GM04503 (cell line): ENCODE measurements at regions not wholly inside any gene's neighbourhood (a gene's known extent, or its start where the extent isn't known, plus 50 kb on each side); places are given as distances from the start of the nearest gene placed in this dataset.
A peak's percentile ranks its signal among the peaks of the same experiment; 100 is the strongest.

Experiments
- DNase-seq: peaks from one replicate; pipeline ENCODE4 v3.0.0-alpha.2; 2012; ENCODE audit warnings: low read depth

DNA sequence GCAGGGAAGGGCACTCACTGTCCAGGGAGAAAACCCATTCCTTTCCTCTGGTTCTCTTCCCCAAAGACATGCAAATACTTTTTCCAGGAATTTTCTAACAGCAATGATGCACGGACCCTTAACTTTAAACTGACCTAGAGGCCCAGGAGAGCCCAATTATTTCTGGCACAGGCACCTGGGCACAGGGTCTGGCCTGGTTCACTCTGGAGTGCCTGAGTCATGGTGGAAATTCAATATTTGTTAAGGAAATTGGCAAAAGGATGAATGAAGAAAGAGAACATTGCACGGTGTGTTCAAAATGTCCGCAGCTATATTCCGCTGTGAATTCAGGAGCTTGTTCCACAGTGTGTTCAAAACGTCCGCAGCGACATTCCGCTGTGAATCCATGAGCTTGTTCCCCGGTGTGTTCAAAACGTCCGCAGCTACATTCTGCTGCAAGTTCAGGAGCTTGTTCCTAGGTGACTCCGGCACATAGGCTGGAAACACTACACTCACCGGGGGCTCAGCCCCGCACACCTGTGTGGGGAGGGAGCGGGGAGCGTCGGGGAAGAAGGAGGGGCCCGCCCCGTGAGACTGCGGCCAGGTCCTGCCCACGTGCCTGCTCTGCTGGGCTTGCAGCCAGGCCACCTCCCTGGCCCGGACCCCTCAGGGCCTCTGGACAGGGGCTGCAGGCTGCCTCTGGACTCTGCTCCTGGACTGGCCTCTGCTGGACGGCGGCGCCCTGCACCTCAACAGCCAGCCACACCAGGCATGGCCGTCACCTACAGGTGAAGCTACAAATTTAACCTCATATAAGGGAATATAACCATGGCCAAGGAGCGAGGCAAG, 72.0 kb upstream of the FAM20C start:
- no peak for DNase-seq

DNA sequence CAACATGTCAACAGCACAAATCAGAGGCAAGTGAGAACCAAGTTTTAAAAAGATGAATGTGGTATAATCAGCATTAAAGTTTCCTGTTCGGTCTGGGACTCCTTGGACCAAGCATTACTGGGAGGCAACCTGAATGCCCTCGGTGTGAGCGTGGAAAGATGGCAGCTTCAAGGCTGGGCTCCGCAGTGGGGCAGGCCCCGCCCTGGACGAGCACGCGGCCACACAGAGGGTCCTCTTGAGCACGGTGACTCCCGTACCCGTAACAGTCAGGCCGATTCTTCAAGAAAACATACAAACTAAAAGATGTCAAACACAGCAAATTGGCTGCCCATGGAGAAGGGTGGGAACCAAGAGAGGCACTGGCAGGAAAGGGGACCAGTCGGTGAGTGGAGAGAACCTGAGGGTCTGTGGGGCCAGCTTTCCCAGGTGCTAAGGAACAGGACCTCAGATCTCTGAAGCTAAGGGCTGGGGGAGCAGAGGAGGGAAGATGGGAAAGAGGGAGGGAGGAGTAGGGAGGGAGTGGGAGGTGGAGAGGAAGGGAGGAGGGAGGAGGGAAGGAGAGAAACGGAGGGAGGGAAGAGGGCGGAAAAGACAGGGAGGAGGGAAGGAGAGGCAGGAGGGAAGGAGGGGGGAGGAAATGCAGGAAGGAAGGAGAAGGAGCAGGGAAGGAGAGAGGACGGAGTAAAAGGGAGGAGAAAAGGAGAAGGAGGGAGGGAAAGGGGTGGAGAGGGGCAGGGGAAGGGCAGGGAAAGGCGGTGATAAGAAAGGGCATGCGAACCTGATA, 71.2 kb upstream of the FAM20C start:
- DNase-seq = no peak

DNA sequence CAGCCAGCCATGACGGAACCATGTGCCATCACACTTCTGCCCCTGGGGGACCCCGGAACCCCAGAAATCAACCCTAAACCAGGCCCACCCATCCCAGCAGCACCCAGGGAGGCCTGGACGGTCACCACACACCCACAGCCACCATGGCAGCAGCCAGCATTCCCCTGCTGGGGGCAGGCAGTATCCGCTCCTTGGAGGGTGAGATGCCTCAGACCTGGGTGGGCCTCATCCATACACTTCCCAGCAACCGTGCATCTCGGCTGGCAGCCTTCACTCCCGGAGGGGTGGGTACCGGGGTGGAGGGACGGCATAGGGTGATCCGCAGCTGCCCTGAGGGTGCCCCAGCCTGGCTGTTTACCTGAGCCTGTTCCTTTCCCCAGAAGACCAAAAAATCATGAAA, 69.1 kb upstream of the FAM20C start:
- no peak for DNase-seq

DNA sequence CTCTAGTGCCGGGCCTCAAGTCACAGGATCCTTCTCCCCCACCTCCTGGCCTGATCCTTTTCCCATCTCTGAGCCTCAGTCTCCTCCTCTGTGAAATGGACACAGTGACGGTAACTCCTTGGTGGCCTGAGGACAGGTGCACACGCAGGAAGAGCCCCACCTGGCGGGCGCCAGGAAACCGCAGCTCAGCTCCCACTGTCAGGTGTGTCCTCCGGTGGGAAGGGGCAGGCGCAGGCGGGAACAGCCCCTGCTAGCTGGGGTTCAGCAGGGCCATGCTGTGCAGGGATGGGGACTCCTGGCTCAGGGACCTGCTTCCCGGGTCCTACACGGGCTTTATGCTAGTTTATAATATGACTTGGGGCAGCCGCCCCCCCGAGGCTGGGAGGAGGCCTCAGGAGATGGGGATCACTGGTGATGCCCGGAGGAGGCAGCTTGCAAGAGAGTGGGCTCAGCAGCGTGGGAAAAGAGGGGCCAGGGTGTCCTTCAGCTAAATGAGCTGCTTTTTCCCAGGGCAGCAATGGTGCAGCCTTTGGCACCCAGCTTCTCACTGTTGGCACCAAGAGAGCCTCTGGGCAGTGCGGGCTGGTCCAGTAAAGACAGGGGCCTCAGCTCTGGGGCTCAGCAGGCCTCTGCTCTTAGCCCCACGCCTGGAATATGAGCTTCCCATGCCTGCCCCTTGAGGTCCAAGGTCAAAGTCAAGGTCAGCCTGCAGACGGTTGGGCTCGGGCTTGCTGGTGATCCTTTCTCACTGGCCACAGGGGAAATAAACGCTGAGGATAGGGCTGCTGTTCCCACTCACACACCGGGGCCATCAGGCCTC, 68.0 kb upstream of the FAM20C start:
- no peak for DNase-seq

DNA sequence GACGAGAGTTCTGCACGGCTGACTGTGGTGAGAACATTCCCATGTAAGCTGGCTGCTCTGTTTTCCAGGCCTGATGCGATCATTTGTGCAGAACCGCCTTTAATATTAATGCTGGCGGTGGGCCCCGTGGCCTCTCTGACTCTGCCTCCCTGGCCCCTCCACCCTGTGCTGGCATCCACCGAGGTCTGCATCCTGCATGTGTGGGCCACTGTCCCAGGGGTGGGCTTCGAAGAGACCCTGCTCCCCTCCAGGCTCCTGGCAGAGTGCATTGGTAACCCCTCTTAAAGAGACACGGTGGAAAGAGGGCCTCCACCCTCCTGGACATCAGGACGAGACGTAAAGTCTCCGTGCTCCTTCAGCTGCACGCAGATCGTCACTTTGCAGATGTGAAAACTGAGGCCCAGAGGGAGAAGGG, 67.3 kb upstream of the FAM20C start:
- no peak for DNase-seq

DNA sequence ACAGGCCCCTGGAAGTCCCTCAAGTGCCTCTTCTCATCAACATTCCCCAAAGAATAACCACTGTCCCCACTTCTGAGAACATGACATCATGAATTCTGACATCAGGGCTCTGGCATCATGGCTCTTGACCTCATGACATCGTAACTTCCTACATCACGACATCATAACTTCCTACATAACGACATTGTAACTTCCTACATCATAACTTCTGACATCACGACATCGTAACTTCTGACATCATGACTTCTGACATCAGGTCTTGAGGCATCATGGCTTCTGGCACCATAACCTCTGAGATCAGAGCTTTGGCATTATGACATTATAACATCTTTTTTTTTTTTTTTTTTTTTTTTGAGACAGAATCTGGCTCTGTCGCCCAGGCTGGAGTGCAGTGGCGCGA, 66.7 kb upstream of the FAM20C start:
- no peak for DNase-seq

DNA sequence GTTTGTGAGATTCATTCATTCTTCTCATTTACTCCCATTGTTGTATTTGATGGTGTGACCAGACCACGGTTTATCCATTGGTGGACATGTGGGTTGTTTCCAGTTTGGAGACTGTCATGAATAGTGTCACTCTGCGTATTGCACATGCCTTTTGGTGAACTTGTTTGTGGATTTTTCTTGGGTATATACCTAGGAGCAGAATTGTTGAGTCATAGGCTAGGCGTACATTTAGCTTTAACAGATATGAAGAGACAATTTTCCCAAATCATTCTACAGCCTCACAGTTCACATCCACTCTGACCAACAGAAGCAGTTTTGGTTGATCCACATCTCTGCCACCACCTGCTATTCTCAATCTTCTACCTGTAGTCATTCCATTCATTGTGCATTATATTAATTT, 66.0 kb upstream of the FAM20C start:
- DNase-seq = no peak

DNA sequence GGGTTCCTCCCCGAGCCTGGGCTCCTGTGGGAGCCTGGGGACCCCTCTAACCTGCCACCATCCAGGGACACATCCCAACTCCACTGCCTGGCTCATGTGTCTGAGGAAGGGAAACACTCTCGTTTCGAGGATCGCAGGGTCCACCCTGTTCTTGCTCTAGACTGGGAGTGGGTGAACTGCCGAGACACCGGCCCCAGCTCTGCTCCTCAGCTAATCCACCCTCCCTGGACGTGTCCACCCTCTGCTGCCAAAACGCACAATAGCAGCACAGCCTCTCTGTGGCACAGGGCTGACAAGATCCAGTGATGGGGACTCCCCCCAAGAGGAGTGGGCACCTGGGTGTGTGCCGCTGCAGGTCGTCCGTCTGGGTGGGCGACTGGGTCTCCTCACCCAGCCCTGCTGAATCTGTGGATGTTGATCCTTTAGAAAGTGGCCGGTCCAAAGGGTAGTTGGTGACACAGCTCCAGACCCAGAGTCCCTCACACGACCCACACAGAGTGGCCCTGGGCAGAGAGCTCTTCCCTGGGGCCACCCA, 65.2 kb upstream of the FAM20C start:
- DNase-seq = no peak

DNA sequence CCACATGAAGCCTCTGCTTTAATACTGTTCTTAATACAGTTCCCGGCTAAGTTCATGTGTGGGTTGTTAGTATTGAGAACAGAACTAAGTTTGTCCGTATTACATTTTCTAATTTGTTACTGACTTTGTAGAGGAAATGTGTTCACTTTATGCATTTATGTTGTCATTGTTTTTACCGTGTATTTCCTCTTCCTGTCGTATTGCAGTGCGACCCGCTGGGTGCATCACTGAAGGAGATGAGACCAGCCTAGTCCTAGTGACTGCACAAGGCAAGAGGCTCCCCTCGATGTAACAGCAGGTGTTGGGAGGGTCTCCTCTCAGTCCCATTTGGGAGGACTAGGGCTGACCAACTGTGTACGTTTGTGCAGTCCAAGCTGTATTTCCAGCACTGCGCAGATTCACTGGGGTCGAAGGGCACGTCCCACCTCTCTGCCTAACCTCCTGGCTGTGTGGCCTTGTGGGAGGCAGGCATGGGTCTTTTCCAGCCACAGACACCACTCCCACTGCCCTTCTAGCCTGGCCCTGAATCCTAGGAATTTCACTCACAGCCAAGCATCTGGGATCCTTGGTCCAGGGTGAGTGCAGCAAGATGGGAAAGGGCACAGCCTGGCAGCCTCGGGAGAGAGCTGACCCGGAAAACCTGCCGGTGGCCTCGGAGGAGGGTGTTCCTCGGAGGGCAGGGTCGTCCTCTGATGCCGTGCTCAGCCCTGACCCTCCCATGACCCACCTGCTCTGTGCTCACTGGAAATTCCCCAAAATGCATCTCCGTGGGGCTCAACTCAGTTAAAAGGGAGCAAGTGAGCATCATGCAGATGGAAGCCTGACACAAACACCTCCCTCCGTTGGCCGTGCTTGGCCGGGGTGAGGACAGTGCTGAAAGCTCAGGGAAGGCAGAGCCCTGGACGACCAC, 63.9 kb upstream of the FAM20C start:
- DNase-seq = no peak

DNA sequence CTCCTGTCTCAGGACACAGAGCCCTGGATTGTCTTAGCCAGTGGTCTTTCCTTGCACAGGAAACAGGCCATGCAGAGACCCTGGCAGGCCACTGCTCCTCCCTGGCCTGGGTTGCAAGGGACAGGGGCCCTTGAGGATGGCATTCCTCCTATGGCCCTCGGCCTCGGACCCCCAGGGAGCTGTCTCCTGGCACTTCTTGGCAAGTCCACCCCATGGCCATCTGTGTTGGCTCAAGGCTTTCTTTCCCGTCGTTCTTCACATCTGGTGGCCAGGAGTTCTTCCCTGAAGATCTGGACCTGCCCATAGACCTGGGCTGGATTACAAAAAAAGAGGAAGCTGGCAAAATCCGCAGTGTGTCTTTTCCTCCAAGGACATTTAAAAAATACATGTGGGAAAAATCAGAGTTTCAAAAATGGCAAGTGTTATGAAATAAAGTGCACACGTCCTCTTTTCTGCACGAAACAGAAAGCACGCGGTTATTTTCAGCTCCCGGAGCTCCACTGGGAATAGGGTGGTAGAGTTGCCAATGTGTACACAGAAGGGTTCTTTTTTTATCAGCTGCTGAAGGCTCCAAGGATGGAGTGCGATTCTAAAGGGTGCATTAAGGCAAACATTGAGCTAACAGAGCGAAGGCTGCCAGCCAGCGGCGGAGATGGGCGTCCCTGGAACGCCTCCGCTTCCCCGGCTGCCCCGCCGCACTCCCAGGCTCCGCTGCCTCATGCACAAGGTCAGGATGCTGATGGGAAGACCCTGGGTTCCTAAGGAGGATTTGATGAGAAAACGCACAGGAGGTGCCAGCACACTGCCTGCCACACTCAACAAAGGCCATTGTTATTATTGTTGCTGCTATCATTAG, 62.8 kb upstream of the FAM20C start:
- peak; percentile 59 for DNase-seq

DNA sequence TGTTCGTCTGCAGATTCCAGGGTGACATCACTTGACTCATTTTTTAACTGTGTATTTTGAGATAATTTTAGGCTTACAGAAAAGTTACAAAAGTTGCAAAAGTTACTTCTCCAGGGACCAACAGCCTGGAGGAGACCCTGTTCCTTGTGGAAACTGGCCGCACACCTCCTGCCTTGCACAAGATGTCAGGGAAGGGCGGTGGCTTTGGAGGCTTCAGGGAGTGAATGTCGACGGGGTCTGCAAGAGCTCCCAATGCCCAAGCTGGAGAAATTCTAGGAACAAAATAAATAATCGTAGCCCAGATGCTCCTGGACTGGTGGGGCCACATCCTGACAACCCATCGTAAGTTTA, 62.2 kb upstream of the FAM20C start:
- no peak for DNase-seq

DNA sequence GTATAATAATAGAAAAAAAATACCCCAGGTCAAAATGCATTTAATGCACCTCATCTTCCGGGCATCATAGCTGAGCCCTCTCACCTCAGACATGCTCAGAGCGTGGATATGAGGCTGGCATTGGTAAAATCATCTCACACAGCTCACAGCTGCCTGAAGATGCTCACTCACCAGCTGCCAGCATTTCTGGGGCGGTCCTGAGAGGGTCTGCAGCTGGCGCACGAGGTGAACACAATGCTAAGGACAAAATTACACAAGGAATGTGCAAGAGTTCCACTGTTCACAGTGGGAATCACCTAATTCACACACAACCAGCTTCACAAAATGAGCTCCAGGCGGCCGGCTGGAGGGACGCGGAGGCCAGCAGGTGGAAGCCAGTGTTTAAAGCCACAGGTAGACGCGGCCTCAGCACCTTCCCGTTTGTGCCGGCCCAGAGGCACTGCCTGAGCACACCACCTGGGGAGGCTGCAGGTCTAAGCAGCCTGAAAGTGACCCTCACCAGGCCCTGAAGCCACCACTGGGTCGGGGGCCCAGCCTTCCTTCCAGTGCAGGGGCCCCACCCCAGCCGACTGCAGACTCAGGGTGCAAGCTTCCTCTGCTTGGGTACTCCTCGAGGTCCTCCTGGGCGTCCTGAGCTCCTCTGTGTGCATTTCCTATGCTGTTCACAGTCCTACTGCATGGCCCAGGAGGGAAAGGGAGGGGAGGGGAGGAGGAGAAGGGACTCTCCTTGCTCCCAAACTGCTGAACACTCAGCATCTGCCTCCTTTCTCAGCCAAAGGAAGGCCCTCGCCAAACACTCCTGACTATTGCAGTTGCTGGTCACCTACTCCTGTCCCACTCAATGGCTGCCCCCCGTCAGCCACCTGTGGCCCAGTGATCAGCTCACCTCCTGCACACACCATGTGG, 61.2 kb upstream of the FAM20C start:
- DNase-seq = no peak

DNA sequence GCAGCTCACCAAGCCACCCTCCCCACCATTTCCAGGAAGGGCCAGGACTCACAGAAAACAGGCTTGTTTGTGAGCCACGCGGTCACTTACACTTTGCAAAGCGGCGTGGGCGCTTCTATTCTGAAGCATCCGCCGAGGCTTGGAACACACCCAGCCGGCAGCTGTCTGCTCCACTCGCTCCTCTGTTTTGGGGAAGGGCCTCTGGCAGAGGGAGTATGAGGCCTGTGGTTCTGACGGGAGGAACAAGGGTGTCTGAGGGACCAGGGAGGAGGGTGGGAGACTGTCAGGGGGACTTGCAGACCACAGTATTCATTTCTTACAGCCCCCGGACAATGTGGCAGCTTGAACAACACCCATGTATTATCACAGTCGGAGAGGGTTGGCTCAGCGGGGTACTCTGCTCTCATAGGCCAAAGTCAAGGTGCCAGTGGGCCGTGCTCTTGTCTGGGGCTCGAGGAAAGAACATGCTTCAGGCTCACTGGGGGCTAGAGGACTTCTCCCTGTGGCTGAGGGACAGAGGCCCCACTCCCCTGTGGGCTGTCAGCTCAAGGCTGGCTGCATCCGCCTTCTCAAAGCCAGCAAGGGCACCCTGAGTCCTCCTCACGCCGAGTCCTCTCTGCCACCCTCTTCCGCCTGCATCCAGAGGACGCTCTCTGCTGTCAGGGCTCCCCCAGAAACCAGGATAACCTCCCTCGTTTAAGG, 60.4 kb upstream of the FAM20C start:
- DNase-seq = no peak

DNA sequence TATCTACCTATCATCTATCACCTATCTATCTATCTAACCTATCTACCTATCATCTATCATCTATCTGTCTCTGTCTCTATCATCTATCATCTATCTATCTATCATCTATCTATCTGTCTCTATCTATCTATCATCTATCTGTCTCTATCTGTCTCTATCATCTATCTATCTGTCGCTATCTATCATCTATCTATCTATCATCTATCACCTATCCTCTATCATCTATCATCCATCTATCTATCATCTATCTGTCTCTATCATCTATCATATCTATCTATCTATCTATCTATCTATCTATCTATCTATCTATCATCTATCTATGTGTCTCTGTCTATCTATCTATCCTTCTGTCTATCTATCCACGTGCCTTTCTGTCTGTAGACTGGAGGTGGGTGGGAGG, 59.5 kb upstream of the FAM20C start:
- DNase-seq = no peak

DNA sequence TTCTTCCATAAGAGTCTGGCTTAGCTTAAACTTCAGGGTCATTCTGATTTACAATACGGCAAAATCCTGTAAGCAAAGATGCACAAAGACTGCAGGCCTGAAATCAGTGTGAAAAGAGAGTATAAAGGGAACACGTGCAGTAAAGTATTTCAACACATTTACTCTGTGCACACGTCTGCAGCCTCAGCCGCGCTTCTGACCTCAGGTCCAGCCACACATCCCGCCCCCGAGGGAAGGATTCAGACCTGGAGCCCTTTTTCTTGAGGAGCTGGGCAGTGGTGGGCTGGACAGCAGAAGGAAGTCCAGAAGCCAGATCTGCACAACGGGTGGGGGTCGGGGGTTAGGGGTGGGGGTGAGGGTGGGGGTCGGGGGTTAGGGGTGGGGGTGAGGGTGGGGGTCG, 58.9 kb upstream of the FAM20C start:
- no peak for DNase-seq

DNA sequence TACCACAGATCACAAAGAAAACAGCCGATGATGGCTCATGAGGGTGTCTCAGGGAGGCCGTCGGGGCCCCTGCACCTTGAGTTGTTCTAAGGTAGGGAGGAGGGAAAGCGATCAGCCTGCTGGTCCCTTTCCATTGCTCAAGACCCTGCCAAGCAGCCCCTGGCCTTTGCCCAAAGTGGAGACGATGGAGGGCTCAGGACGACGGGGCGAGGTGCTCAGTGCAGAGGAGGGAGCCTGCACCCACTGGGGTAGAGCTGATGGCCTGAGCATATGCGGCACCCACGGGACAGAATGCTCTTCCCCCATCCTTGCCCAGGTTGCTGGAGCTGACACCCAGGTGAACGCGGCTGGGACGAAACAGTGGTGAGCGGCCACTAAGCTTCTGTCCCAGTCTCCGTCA, 58.3 kb upstream of the FAM20C start:
- DNase-seq = no peak

DNA sequence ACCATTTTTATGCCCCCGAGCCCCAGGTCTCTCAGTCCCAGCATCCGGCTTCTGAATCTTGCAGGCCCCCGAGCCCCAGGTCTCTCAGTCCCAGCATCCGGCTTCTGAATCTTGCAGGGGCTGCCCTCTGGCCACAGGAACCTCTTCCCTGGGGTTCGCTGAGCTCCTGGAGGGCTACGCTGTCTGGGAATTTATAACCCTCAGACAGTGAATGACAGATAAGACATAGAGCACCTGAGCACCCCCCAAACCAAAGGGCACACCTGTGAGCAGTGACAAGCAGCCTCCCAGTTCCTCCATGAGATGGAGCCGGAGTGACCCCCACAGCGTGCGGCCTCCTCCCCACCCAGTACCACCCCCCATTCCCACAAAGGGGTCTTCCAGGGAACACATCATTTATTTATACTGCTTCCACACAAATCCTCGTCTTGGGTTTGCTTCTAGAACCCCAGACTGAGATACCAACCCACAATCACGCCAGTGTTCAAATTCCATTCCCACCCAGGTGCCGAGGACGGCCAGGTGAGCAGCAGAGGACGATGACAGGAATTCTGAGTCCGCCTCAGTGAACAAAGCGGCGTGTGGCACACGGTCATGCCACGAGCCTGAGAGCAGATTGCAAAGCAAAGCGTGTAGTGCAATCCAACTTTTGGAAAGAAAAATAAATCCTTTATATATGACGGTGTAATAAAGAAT, 57.7 kb upstream of the FAM20C start:
- no peak for DNase-seq

DNA sequence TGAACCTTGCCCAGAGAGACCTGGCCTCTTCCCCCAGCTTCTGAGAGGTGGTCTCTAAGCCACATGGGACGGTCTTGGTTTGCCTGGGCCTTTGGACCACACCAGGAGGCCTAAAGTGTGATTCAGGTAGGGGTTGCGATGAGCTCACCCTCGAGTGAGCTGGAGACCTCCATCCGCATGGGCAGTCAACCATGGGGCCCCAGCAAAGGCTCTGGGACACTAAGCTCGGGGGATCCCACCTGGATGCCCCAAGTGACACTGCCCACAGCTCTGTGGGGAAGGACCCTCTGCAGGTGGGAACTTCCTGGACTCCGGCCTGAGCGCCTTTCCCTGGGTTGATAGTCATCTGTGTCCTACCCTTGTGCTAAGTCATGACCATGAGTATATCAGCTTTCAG, 57.1 kb upstream of the FAM20C start:
- no peak for DNase-seq
